ENCODE measurements at regions not wholly inside any gene's neighbourhood (a gene's known extent, or its start where the extent isn't known, plus 50 kb on each side); places are given as distances from the start of the nearest gene placed in this dataset.

DNA sequence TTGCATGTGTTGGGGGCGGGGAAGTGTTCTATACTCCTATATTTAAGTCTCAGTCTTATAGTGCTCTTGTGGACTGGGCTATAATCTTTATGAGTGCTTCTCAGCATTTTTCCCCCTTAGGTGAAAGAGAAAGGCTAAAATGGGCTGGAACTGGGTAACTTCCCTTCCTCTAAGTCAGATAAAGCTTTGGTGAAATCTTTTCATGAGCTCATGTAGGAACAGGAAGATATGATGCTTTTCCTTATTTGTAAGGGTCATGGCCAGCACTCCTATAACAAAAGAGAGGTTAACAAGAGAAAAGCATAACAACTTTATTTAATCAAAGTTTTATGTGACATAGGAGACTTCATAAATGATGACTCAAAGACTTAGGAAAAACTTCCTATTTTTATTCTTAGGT lies 841.5 kb downstream of the SLC16A7 start:
- Histone ChIP-seq H3K9me3 (ENCODE audit: control insufficient read depth, insufficient read depth, low read depth, low read length) (no peaks in the 10 kb centered on the region), H3K36me3 (ENCODE audit: control insufficient read depth in 2 of 2, insufficient read depth in 1 of 2, low read length in 2 of 2) (no peaks in the 10 kb centered on the region), H3K4me3 (ENCODE audit: low read depth, low read length) (no peak overlapping the region), H3K4me1 (ENCODE audit: control insufficient read depth, insufficient read depth, low read length) (no peaks in the 10 kb centered on the region), H3K27ac (ENCODE audit: extremely low read depth, low read depth, low read length) (no peak overlapping the region)
- POLR2A ChIA-PET = no interaction called here
- CTCF ChIA-PET = interaction anchor here (0.6 kb wide), 1 partner anchor 625 kb away, joined by 3 read pairs; no protein-coding TSS in a partner anchor
- TF ChIP-seq, protein P1, sequence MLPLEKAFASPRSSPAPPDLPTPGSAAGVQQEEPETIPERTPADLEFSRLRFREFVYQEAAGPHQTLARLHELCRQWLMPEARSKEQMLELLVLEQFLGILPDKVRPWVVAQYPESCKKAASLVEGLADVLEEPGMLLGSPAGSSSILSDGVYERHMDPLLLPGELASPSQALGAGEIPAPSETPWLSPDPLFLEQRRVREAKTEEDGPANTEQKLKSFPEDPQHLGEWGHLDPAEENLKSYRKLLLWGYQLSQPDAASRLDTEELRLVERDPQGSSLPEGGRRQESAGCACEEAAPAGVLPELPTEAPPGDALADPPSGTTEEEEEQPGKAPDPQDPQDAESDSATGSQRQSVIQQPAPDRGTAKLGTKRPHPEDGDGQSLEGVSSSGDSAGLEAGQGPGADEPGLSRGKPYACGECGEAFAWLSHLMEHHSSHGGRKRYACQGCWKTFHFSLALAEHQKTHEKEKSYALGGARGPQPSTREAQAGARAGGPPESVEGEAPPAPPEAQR (tag by site-specific recombination; IDR thresholded peaks at IDR 0.05) = no peak
- TF ChIP-seq, protein P2, sequence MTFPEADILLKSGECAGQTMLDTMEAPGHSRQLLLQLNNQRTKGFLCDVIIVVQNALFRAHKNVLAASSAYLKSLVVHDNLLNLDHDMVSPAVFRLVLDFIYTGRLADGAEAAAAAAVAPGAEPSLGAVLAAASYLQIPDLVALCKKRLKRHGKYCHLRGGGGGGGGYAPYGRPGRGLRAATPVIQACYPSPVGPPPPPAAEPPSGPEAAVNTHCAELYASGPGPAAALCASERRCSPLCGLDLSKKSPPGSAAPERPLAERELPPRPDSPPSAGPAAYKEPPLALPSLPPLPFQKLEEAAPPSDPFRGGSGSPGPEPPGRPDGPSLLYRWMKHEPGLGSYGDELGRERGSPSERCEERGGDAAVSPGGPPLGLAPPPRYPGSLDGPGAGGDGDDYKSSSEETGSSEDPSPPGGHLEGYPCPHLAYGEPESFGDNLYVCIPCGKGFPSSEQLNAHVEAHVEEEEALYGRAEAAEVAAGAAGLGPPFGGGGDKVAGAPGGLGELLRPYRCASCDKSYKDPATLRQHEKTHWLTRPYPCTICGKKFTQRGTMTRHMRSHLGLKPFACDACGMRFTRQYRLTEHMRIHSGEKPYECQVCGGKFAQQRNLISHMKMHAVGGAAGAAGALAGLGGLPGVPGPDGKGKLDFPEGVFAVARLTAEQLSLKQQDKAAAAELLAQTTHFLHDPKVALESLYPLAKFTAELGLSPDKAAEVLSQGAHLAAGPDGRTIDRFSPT (tag by site-specific recombination; IDR thresholded peaks at IDR 0.05) = no peak

- Histone ChIP-seq H3K4me3 (ENCODE audit: low read depth, low read length) (no peak overlapping the region), H3K27ac (ENCODE audit: extremely low read depth, low read depth, low read length) (no peak overlapping the region), H3K36me3 (ENCODE audit: control insufficient read depth in 2 of 2, insufficient read depth in 1 of 2, low read length in 2 of 2) (no peaks in the 10 kb centered on the region), H3K4me1 (ENCODE audit: control insufficient read depth, insufficient read depth, low read length) (no peaks in the 10 kb centered on the region), H3K9me3 (ENCODE audit: control insufficient read depth, insufficient read depth, low read depth, low read length) (no peaks in the 10 kb centered on the region)
- POLR2A ChIA-PET = no interaction called here
- no peak for TF ChIP-seq HOXD13 (CRISPR knock-in tag; IDR thresholded peaks at IDR 0.05; ENCODE audit: borderline replicate concordance)
- TF ChIP-seq ZNF629 (tag by site-specific recombination; IDR thresholded peaks at IDR 0.05) = no peak
- no peak for TF ChIP-seq ZNF202 (tag by site-specific recombination; IDR thresholded peaks at IDR 0.05; ENCODE audit: borderline replicate concordance)
- no peak for TF ChIP-seq KLF16 (tag by site-specific recombination; IDR thresholded peaks at IDR 0.05)
- TF ChIP-seq, protein P3, sequence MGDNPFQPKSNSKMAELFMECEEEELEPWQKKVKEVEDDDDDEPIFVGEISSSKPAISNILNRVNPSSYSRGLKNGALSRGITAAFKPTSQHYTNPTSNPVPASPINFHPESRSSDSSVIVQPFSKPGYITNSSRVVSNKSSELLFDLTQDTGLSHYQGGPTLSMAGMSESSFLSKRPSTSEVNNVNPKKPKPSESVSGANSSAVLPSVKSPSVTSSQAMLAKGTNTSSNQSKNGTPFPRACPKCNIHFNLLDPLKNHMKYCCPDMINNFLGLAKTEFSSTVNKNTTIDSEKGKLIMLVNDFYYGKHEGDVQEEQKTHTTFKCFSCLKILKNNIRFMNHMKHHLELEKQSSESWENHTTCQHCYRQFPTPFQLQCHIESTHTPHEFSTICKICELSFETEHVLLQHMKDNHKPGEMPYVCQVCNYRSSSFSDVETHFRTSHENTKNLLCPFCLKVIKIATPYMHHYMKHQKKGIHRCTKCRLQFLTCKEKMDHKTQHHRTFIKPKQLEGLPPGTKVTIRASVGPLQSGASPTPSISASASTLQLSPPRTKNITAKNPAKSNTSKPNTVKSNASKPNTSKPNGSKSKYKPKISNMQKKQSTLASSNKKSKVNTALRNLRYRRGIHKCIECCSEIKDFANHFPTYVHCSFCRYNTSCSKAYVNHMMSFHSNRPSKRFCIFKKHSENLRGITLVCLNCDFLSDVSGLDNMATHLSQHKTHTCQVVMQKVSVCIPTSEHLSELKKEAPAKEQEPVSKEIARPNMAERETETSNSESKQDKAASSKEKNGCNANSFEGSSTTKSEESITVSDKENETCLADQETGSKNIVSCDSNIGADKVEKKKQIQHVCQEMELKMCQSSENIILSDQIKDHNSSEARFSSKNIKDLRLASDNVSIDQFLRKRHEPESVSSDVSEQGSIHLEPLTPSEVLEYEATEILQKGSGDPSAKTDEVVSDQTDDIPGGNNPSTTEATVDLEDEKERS (tag by site-specific recombination; IDR thresholded peaks at IDR 0.05) = no peak
- TF ChIP-seq ZNF843 (tag by site-specific recombination; IDR thresholded peaks at IDR 0.05) = no peak
- no peak for TF ChIP-seq ZNF530 (tag by site-specific recombination; IDR thresholded peaks at IDR 0.05; ENCODE audit: low read depth)
- no peak for TF ChIP-seq GLIS2 (tag by site-specific recombination; IDR thresholded peaks at IDR 0.05)
- no peak for TF ChIP-seq SALL2 (tag by site-specific recombination; IDR thresholded peaks at IDR 0.05; ENCODE audit: borderline replicate concordance)
- no peak for TF ChIP-seq GFI1B (tag by site-specific recombination; IDR thresholded peaks at IDR 0.05)
- TF ChIP-seq ZNF146 (tag by site-specific recombination; IDR thresholded peaks at IDR 0.05) = no peak
- TF ChIP-seq YY2 (tag by site-specific recombination; IDR thresholded peaks at IDR 0.05) = no peak
- CTCF ChIA-PET = no interaction called here
Measured at GRCh38 chr12:60441577-60441976, 845.7 kb downstream of the SLC16A7 start.

DNA sequence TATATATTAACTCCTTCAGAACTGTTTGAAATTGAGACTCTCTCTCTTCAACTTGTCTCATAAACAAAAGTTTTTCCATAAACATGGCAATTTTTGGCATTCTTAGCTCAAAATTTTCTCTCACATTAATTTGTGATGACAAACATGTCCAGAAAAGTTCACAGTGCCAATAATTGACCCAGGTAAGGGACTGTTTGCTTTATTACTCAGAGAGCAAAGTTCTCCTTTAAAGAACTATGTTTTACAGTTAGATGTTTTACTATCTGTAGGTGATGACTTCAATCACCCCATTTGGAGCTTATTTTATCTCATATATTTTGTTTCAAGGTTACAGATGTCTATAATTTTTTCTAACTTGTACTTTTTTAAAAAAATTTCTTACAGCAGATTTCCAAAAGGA lies 855.6 kb downstream of the SLC16A7 start:
- Histone ChIP-seq H3K4me3 (ENCODE audit: low read depth, low read length) (no peak overlapping the region), H3K27ac (ENCODE audit: extremely low read depth, low read depth, low read length) (no peak overlapping the region), H3K36me3 (ENCODE audit: control insufficient read depth in 2 of 2, insufficient read depth in 1 of 2, low read length in 2 of 2) (no peaks in the 10 kb centered on the region), H3K9me3 (ENCODE audit: control insufficient read depth, insufficient read depth, low read depth, low read length) (no peaks in the 10 kb centered on the region), H3K4me1 (ENCODE audit: control insufficient read depth, insufficient read depth, low read length) (no peaks in the 10 kb centered on the region)
- POLR2A ChIA-PET = no interaction called here
- CTCF ChIA-PET = no interaction called here
- TF ChIP-seq ZNF132 (tag by site-specific recombination; IDR thresholded peaks at IDR 0.05; ENCODE audit: borderline replicate concordance) (no peak), ZNF292 (tag by site-specific recombination; IDR thresholded peaks at IDR 0.05; ENCODE audit: borderline replicate concordance, low read depth) (no peak), ZSCAN16 (tag by site-specific recombination; IDR thresholded peaks at IDR 0.05) (no peak), ZNF19 (tag by site-specific recombination; IDR thresholded peaks at IDR 0.05; ENCODE audit: low read depth) (no peak), ZNF174 (tag by site-specific recombination; IDR thresholded peaks at IDR 0.05) (no peak), HOXC10 (CRISPR knock-in tag; IDR thresholded peaks at IDR 0.05) (no peak)
- TF ChIP-seq, protein P4, sequence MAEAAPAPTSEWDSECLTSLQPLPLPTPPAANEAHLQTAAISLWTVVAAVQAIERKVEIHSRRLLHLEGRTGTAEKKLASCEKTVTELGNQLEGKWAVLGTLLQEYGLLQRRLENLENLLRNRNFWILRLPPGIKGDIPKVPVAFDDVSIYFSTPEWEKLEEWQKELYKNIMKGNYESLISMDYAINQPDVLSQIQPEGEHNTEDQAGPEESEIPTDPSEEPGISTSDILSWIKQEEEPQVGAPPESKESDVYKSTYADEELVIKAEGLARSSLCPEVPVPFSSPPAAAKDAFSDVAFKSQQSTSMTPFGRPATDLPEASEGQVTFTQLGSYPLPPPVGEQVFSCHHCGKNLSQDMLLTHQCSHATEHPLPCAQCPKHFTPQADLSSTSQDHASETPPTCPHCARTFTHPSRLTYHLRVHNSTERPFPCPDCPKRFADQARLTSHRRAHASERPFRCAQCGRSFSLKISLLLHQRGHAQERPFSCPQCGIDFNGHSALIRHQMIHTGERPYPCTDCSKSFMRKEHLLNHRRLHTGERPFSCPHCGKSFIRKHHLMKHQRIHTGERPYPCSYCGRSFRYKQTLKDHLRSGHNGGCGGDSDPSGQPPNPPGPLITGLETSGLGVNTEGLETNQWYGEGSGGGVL (tag by site-specific recombination; IDR thresholded peaks at IDR 0.05) = no peak

Measured in HEK293 (cell line).